ENCODE measurements at regions not wholly inside any gene's neighbourhood (a gene's known extent, or its start where the extent isn't known, plus 50 kb on each side); places are given as distances from the start of the nearest gene placed in this dataset.

- TF ChIP-seq CTCF (conservative IDR thresholded peaks at IDR 0.05; ENCODE audit: low read depth, low read length): no peak
- TF ChIP-seq POLR2A (IDR thresholded peaks at IDR 0.05; ENCODE audit: low read depth, low read length): no peak
- TF ChIP-seq CEBPB (IDR thresholded peaks at IDR 0.05; ENCODE audit: low read depth, low read length): no peak
- TF ChIP-seq RCOR1 (IDR thresholded peaks at IDR 0.05; ENCODE audit: insufficient replicate concordance, low read length): no peak
- TF ChIP-seq MXI1 (IDR thresholded peaks at IDR 0.05; ENCODE audit: borderline replicate concordance, low read depth, low read length): no peak
- no peak for TF ChIP-seq CHD1 (IDR thresholded peaks at IDR 0.05; ENCODE audit: low read depth, low read length)
- TF ChIP-seq NFE2L2 (IDR thresholded peaks at IDR 0.05; ENCODE audit: low read depth, low read length): no peak
- no peak for TF ChIP-seq RAD21 (IDR thresholded peaks at IDR 0.05; ENCODE audit: low read length)
- no peak for TF ChIP-seq USF2 (IDR thresholded peaks at IDR 0.05; ENCODE audit: low read depth, low read length)
- no peak for TF ChIP-seq ELK1 (IDR thresholded peaks at IDR 0.05; ENCODE audit: borderline replicate concordance, low read depth, low read length)
- TF ChIP-seq SMC3 (IDR thresholded peaks at IDR 0.05; ENCODE audit: low read depth, low read length): no peak
- TF ChIP-seq RFX5 (IDR thresholded peaks at IDR 0.05; ENCODE audit: low read depth, low read length): no peak
- no peak for TF ChIP-seq MAZ (IDR thresholded peaks at IDR 0.05; ENCODE audit: borderline replicate concordance, low read depth, low read length)
Measured at GRCh38 chr6:156352861-156353260, 424.3 kb upstream of the ARID1B start.
